GM18861 (cell line): ENCODE measurements at regions not wholly inside any gene's neighbourhood (a gene's known extent, or its start where the extent isn't known, plus 50 kb on each side); places are given as distances from the start of the nearest gene placed in this dataset.

Experiments
- ATAC-seq: cut with Tn5 transposase; IDR thresholded peaks from one replicate; pipeline ENCODE4 v1.9.1; 2021; ENCODE audit not compliant: unreplicated experiment

- ATAC-seq, result no peak
Measured at GRCh38 chr1:57949168-57949567, 525.3 kb upstream of the DAB1 start.

- no peak for ATAC-seq
Measured at GRCh38 chr1:57947471-57947870, 523.6 kb upstream of the DAB1 start.

- no peak for ATAC-seq
Measured at GRCh38 chr1:57945045-57945444, 521.2 kb upstream of the DAB1 start.

GRCh38 chr1:57943365-57943764 is 519.5 kb upstream of the DAB1 start:
- ATAC-seq, result no peak

- no peak for ATAC-seq
Measured at GRCh38 chr1:57934745-57935144, 510.9 kb upstream of the DAB1 start.

- no peak for ATAC-seq
Measured at GRCh38 chr1:57927003-57927402, 503.1 kb upstream of the DAB1 start.

GRCh38 chr1:57926025-57926552 is 502.2 kb upstream of the DAB1 start:
- no peak for ATAC-seq

GRCh38 chr1:57925226-57925625 is 501.4 kb upstream of the DAB1 start:
- ATAC-seq, result no peak

GRCh38 chr1:57922130-57922529 is 498.3 kb upstream of the DAB1 start:
- ATAC-seq, result no peak

GRCh38 chr1:57916041-57916440 is 492.2 kb upstream of the DAB1 start:
- ATAC-seq, result no peak

- no peak for ATAC-seq
Measured at GRCh38 chr1:57911427-57911826, 487.6 kb upstream of the DAB1 start.

GRCh38 chr1:57910782-57911181 is 486.9 kb upstream of the DAB1 start:
- ATAC-seq, result no peak

- ATAC-seq, result no peak
Measured at GRCh38 chr1:57910305-57910704, 486.4 kb upstream of the DAB1 start.

- ATAC-seq, result no peak
Measured at GRCh38 chr1:57908147-57908890, 484.5 kb upstream of the DAB1 start.

- no peak for ATAC-seq
Measured at GRCh38 chr1:57901208-57901919, 477.5 kb upstream of the DAB1 start.

- no peak for ATAC-seq
Measured at GRCh38 chr1:57898531-57898930, 474.7 kb upstream of the DAB1 start.

GRCh38 chr1:57897581-57897980 is 473.7 kb upstream of the DAB1 start:
- ATAC-seq, result no peak

- no peak for ATAC-seq
Measured at GRCh38 chr1:57894315-57894714, 470.5 kb upstream of the DAB1 start.

GRCh38 chr1:57889676-57890320 is 465.9 kb upstream of the DAB1 start:
- ATAC-seq, result no peak

- ATAC-seq, result no peak
Measured at GRCh38 chr1:57887964-57888491, 464.2 kb upstream of the DAB1 start.

- ATAC-seq, result no peak
Measured at GRCh38 chr1:57886376-57886775, 462.5 kb upstream of the DAB1 start.

GRCh38 chr1:57883642-57883995 is 459.8 kb upstream of the DAB1 start:
- no peak for ATAC-seq
